H9 (cell line): ENCODE measurements at regions not wholly inside any gene's neighbourhood (a gene's known extent, or its start where the extent isn't known, plus 50 kb on each side); places are given as distances from the start of the nearest gene placed in this dataset.
A peak's percentile ranks its signal among the peaks of the same experiment; 100 is the strongest.

Experiments
- DNase-seq: peaks from one replicate; pipeline ENCODE4 v3.0.0-alpha.2; 2017
- H2AFZ ChIP-seq: one replicate; pipeline ENCODE4 v1.6.1; 2013; ENCODE audit warnings: mild to moderate bottlenecking, low read length, control low read depth, moderate library complexity
- H2AK5ac ChIP-seq: 2 replicates; pipeline ENCODE4 v1.6.1; 2013; ENCODE audit warnings: low read length, control low read depth, mixed read lengths; ENCODE audit not compliant: insufficient read length
- H2BK120ac ChIP-seq: one replicate; pipeline ENCODE4 v1.6.1; 2013; ENCODE audit warnings: low read depth, mild to moderate bottlenecking, low read length, control low read depth, inconsistent platforms; ENCODE audit not compliant: poor library complexity, severe bottlenecking
- H2BK12ac ChIP-seq: 2 replicates; pipeline ENCODE4 v1.6.1; 2013; ENCODE audit warnings: low read length, control low read depth, mixed read lengths, low read depth; ENCODE audit not compliant: insufficient read length
- H2BK15ac ChIP-seq: 2 replicates; pipeline ENCODE4 v1.6.1; 2013; ENCODE audit warnings: low read depth, low read length, control low read depth
- H2BK20ac ChIP-seq: one replicate; pipeline ENCODE4 v1.6.1; 2013; ENCODE audit warnings: low read depth, mild to moderate bottlenecking, low read length, control low read depth, inconsistent platforms; ENCODE audit not compliant: poor library complexity, severe bottlenecking
- H2BK5ac ChIP-seq: 2 replicates; pipeline ENCODE4 v1.6.1; 2013; ENCODE audit warnings: low read length, control low read depth, mixed read lengths; ENCODE audit not compliant: insufficient read length
- H3K14ac ChIP-seq: 2 replicates; pipeline ENCODE4 v1.6.1; 2013; ENCODE audit warnings: low read length, control low read depth; ENCODE audit not compliant: insufficient read depth
- H3K18ac ChIP-seq: 2 replicates; pipeline ENCODE4 v1.6.1; 2013; ENCODE audit warnings: low read depth, mild to moderate bottlenecking, mixed read lengths, low read length, control low read depth; ENCODE audit not compliant: insufficient read length
- H3K23ac ChIP-seq: 2 replicates; pipeline ENCODE4 v1.6.1; 2013; ENCODE audit warnings: low read length, control low read depth, mixed read lengths, low read depth; ENCODE audit not compliant: insufficient read length
- H3K23me2 ChIP-seq: 2 replicates; pipeline ENCODE4 v1.6.1; 2013; ENCODE audit warnings: low read depth, mild to moderate bottlenecking, mixed read lengths, low read length, control low read depth; ENCODE audit not compliant: insufficient read length, poor library complexity, severe bottlenecking
- H3K27ac ChIP-seq: 2 replicates; pipeline ENCODE4 v1.5.1; 2013; ENCODE audit warnings: low read length, control low read depth, mixed read lengths, low read depth; ENCODE audit not compliant: insufficient read length
- H3K27me3 ChIP-seq: 2 replicates; pipeline ENCODE4 v1.6.1; 2013; ENCODE audit warnings: low read length, control low read depth, inconsistent platforms; ENCODE audit not compliant: insufficient read depth
- H3K4ac ChIP-seq: 2 replicates; pipeline ENCODE4 v1.6.1; 2013; ENCODE audit warnings: low read depth, mild to moderate bottlenecking, control low read depth, inconsistent platforms, low read length, moderate library complexity
- H3K4me1 ChIP-seq: 2 replicates; pipeline ENCODE4 v1.6.1; 2013; ENCODE audit warnings: low read length, control low read depth, inconsistent platforms; ENCODE audit not compliant: insufficient read depth
- H3K4me2 ChIP-seq: 2 replicates; pipeline ENCODE4 v1.6.1; 2013; ENCODE audit warnings: low read length, control low read depth, mixed read lengths; ENCODE audit not compliant: insufficient read length, insufficient read depth
- H3K56ac ChIP-seq: 2 replicates; pipeline ENCODE4 v1.6.1; 2013; ENCODE audit warnings: low read depth, mild to moderate bottlenecking, mixed read lengths, low read length, control low read depth; ENCODE audit not compliant: insufficient read length
- H3K79me1 ChIP-seq: 2 replicates; pipeline ENCODE4 v1.6.1; 2013; ENCODE audit warnings: low read depth, mild to moderate bottlenecking, moderate library complexity, low read length, control low read depth, inconsistent platforms; ENCODE audit not compliant: insufficient read depth, poor library complexity, severe bottlenecking
- H3K79me2 ChIP-seq: 2 replicates; pipeline ENCODE4 v1.6.1; 2013; ENCODE audit warnings: low read length, control low read depth, inconsistent platforms; ENCODE audit not compliant: insufficient read depth
- H3K9ac ChIP-seq: 2 replicates; pipeline ENCODE4 v1.6.1; 2013; ENCODE audit warnings: low read length, control low read depth, mixed read lengths; ENCODE audit not compliant: insufficient read length; ENCODE audit errors: extremely low read depth
- H3K9me3 ChIP-seq: one replicate; pipeline ENCODE4 v1.6.1; 2013; ENCODE audit warnings: low read depth, low read length, inconsistent platforms; ENCODE audit not compliant: control insufficient read depth
- H3T11ph ChIP-seq: one replicate; pipeline ENCODE4 v1.6.1; 2013; ENCODE audit warnings: mild to moderate bottlenecking, low read length, control low read depth, inconsistent platforms
- H4K20me1 ChIP-seq: one replicate; pipeline ENCODE4 v1.6.1; 2013; ENCODE audit not compliant: control insufficient read depth, insufficient read length, insufficient read depth
- H4K5ac ChIP-seq: 2 replicates; pipeline ENCODE4 v1.6.1; 2013; ENCODE audit warnings: low read depth, mild to moderate bottlenecking, mixed read lengths, low read length, control low read depth; ENCODE audit not compliant: insufficient read length
- H4K8ac ChIP-seq: replicated peaks from 2 replicates; pipeline ENCODE4 v1.6.1; 2013; ENCODE audit warnings: low read length, control low read depth, mixed read lengths, low read depth; ENCODE audit not compliant: insufficient read length
- H4K91ac ChIP-seq: 2 replicates; pipeline ENCODE4 v1.6.1; 2013; ENCODE audit warnings: low read depth, mild to moderate bottlenecking, moderate library complexity, mixed read lengths, low read length, control low read depth; ENCODE audit not compliant: insufficient read length
- H3K27ac Mint-ChIP-seq, 3 experiments: 2 replicates in 2 of 3; 3 replicates in 1 of 3; pipeline ENCODE4 v1.8.0; 2020 to 2021; ENCODE audit warnings: mixed read lengths in 3 of 3, mild to moderate bottlenecking in 1 of 3, moderate library complexity in 1 of 3
- H3K27me3 Mint-ChIP-seq: 2 replicates; pipeline ENCODE4 v1.8.0; 2021; ENCODE audit warnings: low read depth, mild to moderate bottlenecking, moderate library complexity, mixed read lengths
- H3K36me3 Mint-ChIP-seq, 3 experiments: 2 replicates in 2 of 3; 3 replicates in 1 of 3; pipeline ENCODE4 v1.8.0; 2020 to 2021; ENCODE audit warnings: low read depth in 3 of 3, mixed read lengths in 3 of 3; ENCODE audit not compliant: insufficient read depth in 1 of 3
- H3K4me1 Mint-ChIP-seq, 2 experiments: 2 replicates each; pipeline ENCODE4 v1.8.0; 2020; ENCODE audit warnings: mixed read lengths in 2 of 2
- H3K4me3 Mint-ChIP-seq, 2 experiments: 2 replicates in 1 of 2; 3 replicates in 1 of 2; pipeline ENCODE4 v1.8.0; 2020 to 2021; ENCODE audit warnings: mild to moderate bottlenecking in 2 of 2, mixed read lengths in 2 of 2, moderate library complexity in 1 of 2
- H3K9me3 Mint-ChIP-seq, 2 experiments: 2 replicates in 1 of 2; 3 replicates in 1 of 2; pipeline ENCODE4 v1.8.0; 2020; ENCODE audit warnings: mild to moderate bottlenecking in 2 of 2, mixed read lengths in 2 of 2, moderate library complexity in 1 of 2
- CTCF ChIP-seq: fragments of 200-600 bp; sonication (generic); conservative IDR thresholded peaks from 3 replicates; pipeline ENCODE4 v1.8.0; 2021; ENCODE audit warnings: antibody characterized with exemption, mild to moderate bottlenecking
- WGBS: extraction: QIAGEN DNeasy Blood & Tissue Kit; methylation state at CpG from one replicate; pipeline ENCODE4 v1.1.7; 2013; ENCODE audit warnings: missing lambda C conversion rate, low lambda C conversion rate, mixed read lengths; ENCODE audit not compliant: insufficient read length; ENCODE audit errors: extremely low coverage; 5-methylcytosine and 5-hydroxymethylcytosine counted together

GRCh38 chr2:207338220-207338607, 172.5 kb upstream of the KLF7 start:
- Histone ChIP-seq H2BK120ac (no peak overlapping the region), H3K27ac (no peak overlapping the region), H3K4me2 (no peak overlapping the region), H3K14ac (no peak overlapping the region), H3K27me3 (no peaks in the 10 kb centered on the region), H4K8ac (no peak overlapping the region), H2BK12ac (no peak overlapping the region), H3K56ac (no peak overlapping the region), H4K20me1 (no peaks in the 10 kb centered on the region), H2BK15ac (no peak overlapping the region), H3K23me2 (peaks cover 6% of the 10 kb centered on the region), H3K9me3 (no peaks in the 10 kb centered on the region), H3K79me2 (no peaks in the 10 kb centered on the region), H3K23ac (no peak overlapping the region), H2AK5ac (no peak overlapping the region), H2AFZ (no peak overlapping the region), H2BK20ac (no peak overlapping the region), H2BK5ac (no peak overlapping the region), H3K4me1 (peaks cover 19% of the 10 kb centered on the region; the same call in 1 of the 2 replicates), H3K9ac (no peak overlapping the region), H3K18ac (no peak overlapping the region), H3T11ph (no peak overlapping the region), H3K79me1 (no peaks in the 10 kb centered on the region), H3K4ac (no peak overlapping the region), H4K91ac (no peak overlapping the region), H4K5ac (no peak overlapping the region)
- TF ChIP-seq CTCF: no peak
- Mint-ChIP-seq H3K27ac (peak overlapping the region in 1 of 3 experiments; percentile 72; a peak in 2 of 7 replicates), H3K4me1 (peaks cover 60 to 61% of the 10 kb centered on the region in 2 experiments), H3K27me3 (no peaks in the 10 kb centered on the region), H3K36me3 (no peaks in the 10 kb centered on the region), H3K9me3 (no peaks in the 10 kb centered on the region), H3K4me3 (no peak overlapping the region)
- no peak for DNase-seq
- WGBS: no CpG with 5 or more reads among the region's 3 CpGs
